ENCODE measurements at regions not wholly inside any gene's neighbourhood (a gene's known extent, or its start where the extent isn't known, plus 50 kb on each side); places are given as distances from the start of the nearest gene placed in this dataset.
"Not testable (repeated sequence)": the region's sequence is repeated elsewhere in the genome, so short reads cannot be mapped to it uniquely, and the experiment has no call there.

GRCh38 chr3:16077146-16077545 is 97.3 kb upstream of the GALNT15 start:
- not testable (repeated sequence) for TF ChIP-seq ZNF274 (IDR thresholded peaks at IDR 0.05; ENCODE audit: low read depth, low read length); YY1 (IDR thresholded peaks at IDR 0.05; ENCODE audit: insufficient read depth, insufficient read length)
